GM18520 (cell line): ENCODE measurements at regions not wholly inside any gene's neighbourhood (a gene's known extent, or its start where the extent isn't known, plus 50 kb on each side); places are given as distances from the start of the nearest gene placed in this dataset.

Source experiments
- ATAC-seq: cut with Tn5 transposase; IDR thresholded peaks from one replicate; pipeline ENCODE4 v1.9.1; 2021; ENCODE audit not compliant: unreplicated experiment

DNA sequence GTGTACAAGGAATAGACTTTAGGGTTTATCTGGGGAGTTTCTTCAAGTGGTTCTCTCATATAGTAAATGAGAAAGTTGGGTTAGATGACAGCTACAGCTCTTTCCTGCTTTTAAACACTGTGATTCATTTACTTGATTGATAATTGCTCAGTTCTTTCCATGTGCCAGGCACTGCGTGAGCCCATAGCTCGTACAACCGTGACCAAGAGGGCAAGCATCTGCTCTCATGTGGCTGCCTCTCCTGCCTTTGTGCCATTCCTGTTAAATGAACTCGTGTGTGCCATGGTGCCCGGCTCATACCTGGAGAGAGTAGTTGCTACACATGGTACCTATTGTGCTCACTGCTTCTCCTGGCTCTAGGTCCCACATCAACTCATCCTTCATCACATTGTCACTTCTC lies 206.3 kb downstream of the SNX19 start:
- no peak for ATAC-seq

- no peak for ATAC-seq
Observed at GRCh38 chr11:130710497-130711012, 205.7 kb downstream of the SNX19 start.

DNA sequence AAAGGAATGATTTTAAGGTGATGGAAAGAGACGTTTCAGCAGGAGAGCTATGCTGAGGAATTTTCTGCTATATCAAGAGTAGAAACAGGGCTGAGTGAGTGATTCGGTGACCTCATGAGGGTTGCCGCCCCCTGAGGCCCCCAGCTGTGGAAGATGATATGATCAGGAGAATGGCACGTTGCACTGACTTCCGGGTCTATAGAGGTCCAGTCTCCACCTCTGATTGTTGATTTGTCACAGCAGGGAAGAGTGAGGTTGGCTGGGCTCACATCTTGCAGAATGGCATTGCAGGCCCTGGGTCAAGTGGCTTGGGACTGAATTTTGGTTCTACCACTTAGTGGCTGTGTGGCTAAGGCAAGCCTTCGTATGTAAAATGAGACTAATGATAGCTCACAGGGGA lies 205.1 kb downstream of the SNX19 start:
- ATAC-seq, result no peak

DNA sequence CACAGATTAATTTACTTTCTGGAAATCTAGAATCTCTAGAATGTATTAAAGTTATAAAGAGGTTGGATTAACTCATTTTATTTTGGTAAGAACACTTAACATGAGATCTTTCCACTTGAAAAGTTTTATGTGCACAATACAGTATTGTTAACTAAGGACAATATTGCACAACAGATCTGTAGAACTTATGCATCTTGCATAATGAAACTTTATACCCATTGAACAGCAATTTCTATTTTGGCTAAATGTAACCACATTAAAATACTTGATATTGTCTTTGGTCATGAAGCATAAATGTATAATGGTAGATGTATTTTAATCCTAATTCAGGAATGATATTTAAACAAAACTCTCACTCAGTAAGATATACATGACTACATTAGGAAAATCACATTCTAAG lies 203.8 kb downstream of the SNX19 start:
- ATAC-seq, result no peak

DNA sequence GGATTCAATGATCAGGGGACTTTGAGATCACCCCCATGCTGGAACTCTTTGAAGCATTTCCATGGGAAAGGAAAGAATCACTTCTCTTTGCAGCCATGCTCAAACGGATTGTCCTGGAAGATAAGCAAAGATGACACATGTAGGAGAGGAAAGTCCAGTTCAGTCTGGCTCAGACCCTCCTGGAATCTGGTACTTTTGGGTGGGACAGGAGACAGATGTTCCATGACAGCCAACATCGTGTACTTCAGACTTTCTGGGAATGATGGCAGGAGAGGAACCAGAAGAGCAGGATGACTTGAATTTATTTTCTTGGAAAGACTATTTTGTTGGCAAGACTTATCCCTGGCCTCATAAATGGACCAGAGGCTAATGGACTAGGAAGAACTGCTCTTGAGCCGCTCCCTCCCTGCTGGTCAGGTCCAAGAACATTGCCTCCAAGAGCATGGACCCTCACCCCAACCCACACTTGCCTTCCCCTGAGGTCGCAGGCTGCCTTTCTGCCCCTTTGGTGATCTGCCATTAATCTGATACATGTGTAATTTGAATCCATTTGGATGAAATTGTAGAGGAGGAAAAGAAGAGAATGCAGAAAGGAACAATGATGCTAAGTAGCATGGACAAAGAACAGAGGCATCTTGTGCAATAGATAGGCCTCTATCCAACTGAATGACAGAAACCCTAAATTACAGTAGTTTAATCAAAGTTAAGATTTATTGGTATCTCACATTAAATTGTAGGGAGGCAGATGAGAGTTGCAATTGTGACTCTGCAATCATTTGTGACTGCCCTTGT lies 201.0 kb downstream of the SNX19 start:
- no peak for ATAC-seq

GRCh38 chr11:130715877-130716220 lies 200.4 kb downstream of the SNX19 start:
- ATAC-seq, result no peak

DNA sequence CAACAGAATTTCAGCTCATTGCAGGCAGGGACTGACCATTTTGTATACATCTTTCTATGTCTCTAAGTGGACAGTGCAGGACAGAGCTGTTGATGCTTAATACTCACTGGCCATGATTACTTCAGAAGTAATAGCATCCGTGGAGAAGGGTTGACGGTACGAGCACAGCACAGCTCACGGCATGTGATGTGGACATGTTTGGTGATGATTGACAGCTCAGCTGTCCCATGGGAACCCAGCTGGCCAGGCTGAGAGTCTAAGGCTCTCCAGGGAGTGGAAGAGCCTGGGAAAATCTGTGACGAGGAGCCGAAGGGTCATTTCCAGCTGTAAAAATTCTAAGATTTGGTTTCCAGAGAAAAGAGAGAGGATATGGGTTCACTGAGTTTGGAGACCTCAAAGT lies 198.2 kb downstream of the SNX19 start:
- ATAC-seq, result no peak

- ATAC-seq, result no peak
Observed at GRCh38 chr11:130719220-130719915, 196.9 kb downstream of the SNX19 start.

GRCh38 chr11:130720232-130721022 lies 195.9 kb downstream of the SNX19 start:
- no peak for ATAC-seq

DNA sequence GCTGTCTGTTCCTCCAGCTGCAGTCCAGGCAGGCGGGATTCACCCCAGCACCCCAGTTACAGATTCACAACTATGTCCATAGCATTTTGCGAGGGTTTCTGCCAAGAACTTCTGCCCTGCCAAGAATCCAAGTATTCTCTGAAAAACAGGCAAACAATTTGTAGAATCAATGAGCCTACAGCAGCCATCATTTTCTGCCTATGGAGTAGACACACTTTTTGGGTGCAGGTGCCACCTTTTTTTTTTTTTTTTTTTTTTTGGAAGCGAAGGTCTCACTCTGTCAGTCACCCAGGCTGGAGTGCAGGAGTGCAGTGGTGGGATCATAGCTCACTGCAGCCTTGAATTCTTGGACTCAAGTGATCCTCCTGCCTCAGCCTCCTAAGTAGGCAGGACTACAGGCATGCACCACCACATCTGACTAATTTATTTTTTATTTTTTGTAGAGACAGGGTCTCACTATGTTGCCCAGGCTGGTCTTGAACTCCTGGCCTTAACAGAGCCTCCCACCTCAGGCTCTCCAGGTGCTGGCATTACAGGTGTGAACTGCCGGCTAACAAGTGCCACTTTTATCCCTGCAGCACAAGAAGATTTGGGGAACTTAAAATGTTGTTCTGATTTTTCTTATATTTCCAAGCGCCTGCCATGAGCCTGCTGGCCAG lies 195.1 kb downstream of the SNX19 start:
- no peak for ATAC-seq

- ATAC-seq, result no peak
Observed at GRCh38 chr11:130721736-130722135, 194.5 kb downstream of the SNX19 start.

DNA sequence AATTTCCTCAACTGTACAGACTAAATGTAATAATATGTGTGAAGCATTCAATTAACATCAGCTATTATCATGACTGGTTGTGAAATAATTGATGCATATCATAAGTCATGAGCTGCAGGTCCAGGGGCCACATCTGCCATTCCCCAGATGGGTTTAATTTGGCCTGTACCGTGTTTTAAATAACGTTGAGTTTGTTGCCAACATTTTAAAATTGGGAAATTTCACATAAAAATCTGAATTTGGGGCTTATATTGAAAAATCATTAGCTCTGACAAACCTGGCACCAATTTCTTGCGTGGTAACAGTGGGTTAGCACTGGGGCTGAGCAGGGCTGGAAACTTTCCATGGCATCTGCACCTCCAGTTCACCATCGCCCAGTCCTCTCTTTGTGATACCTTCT lies 193.9 kb downstream of the SNX19 start:
- no peak for ATAC-seq

DNA sequence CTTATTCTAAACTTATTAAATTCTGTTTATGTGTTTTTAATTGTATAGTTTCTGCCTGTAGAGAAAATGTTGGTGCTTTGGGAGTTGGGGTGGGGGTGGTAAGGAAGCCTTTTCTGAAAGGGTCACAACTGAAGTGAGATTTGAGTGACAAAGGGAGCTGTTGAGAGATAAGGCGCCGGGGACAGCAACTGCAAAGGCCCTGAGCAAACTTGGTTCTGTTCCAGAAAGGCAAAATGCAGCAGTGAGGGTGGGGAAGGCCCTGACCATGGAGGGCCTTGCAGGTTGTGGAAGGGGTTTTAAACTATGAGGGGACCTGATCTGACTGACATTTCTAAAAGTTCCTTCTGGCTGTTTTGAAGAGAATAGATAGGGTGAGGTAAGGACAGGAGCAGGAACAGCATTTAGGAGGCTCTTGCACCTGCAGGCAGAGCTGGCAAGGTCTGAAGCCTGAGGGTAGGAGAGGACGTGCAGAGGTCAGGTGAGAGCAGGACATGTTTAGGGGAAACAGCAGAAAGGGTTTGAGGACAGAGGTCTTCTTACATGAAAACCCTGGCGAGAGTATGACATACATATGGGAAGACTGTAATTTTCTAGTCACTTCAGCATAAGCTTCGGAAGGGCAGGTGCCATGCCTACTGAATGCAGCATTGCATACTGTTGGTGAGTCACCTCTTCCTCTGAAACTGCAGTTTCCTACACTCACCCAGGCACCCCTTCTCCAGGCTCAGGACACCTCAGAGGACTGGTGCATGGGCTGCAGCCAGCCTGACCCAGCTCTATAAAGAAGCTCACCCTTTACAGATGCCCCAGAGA lies 190.7 kb downstream of the SNX19 start:
- no peak for ATAC-seq

DNA sequence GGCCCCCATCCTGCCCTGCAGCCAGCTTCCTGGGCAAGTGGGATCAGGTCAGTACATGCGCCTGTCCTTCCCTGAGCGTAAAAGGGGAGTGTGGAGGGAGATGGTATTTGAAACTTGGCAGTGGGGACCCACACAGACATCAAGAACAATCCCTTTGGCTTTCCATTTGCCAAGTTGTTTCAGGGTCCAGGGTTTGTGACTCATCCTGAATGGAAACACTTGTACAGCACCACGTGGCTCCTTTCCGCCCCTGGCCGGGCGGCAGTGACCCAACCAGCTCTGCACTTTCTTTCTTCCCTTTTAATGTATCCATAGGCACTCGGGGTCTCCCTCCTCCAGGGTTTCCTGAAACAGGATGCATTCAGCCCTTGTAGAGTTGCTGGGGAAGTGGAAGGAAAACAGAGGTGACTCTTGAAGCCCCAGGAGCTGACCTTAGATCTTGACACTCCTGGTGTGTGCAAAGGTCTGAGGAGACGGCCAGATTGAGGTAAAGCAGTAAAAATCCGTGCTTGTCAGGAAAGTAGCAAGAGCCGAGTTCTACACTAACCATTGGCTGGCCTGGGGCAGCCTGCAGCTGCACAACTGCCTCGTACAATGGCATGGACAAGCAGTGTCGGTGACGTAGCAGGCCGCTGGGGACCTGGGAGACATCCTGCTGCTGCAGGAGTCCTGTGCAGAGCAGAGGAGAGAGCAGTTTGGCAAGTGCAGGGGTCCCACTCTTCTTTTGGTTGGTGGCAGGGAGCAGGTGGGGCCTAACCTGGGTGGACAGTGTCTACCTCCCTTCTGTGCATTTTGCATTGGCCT lies 189.8 kb downstream of the SNX19 start:
- no peak for ATAC-seq

GRCh38 chr11:130727157-130728119 lies 188.8 kb downstream of the SNX19 start:
- ATAC-seq, result no peak

GRCh38 chr11:130728185-130729180 lies 187.8 kb downstream of the SNX19 start:
- ATAC-seq, result no peak

DNA sequence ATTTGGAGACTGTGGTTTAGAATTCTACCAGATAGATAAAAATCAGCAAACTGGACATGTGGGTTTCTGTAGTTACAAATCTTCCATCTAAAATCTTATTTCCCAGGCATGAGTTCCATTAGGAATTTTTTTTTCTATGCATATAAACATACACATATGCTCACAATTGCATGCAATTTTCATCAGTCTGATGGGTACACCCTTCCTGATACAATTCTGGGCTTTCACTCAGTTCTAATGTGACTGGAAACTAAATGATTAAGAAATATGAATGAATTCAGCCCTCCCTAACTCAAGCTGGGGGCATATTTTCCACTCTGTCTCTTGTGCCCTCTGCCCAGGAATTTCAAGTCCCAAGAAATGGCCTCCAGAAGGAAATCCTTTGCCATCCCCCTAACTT lies 187.1 kb downstream of the SNX19 start:
- ATAC-seq, result no peak
